H7 (cell line): ENCODE measurements at regions not wholly inside any gene's neighbourhood (a gene's known extent, or its start where the extent isn't known, plus 50 kb on each side); places are given as distances from the start of the nearest gene placed in this dataset.

Experiments
- DNase-seq: peaks from one replicate; pipeline ENCODE4 v3.0.0; 2012
- H3K27me3 ChIP-seq: 2 replicates; pipeline ENCODE4 v1.6.0; 2011; ENCODE audit warnings: mild to moderate bottlenecking, low read length; ENCODE audit not compliant: control insufficient read depth, insufficient read depth
- H3K36me3 ChIP-seq: replicated peaks from 2 replicates; pipeline ENCODE4 v1.5.1; 2011; ENCODE audit warnings: low read length; ENCODE audit not compliant: control insufficient read depth, insufficient read depth
- H3K4me3 ChIP-seq: 2 replicates; pipeline ENCODE4 v1.5.1; 2011; ENCODE audit warnings: low read depth, mild to moderate bottlenecking, control low read depth, low read length, moderate library complexity; ENCODE audit not compliant: insufficient read depth

DNA sequence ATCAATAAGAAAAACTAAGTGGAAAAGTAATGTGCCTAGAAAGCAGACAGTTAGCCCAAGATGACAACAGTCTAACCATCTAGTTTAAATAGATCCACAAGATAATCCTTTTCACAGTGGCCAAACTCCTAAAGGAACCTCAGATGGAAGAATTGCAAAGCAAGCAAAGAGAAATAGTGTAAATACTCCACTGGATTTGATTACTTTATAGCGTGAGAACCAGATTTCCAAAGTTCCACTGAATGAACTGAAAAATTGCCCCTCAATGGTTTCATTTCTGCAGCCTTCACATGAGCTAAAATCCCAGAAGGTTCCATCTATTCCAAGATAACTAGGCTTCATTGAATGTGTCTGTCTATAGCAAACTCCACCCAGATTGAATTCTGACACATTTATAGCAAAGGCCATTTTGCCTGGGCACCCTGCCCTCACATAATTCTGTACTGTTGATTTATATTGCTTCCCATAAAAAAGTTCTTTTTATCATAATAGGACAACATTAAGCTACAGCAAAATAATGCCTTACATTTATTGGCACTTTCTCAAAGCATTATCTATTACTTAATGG lies 129.7 kb upstream of the THBS1 start:
- no peaks in the 10 kb centered on the region for H3K27me3 ChIP-seq
- no peak for DNase-seq
- H3K36me3 ChIP-seq, result no peaks in the 10 kb centered on the region
- H3K4me3 ChIP-seq, result no peak overlapping the region

DNA sequence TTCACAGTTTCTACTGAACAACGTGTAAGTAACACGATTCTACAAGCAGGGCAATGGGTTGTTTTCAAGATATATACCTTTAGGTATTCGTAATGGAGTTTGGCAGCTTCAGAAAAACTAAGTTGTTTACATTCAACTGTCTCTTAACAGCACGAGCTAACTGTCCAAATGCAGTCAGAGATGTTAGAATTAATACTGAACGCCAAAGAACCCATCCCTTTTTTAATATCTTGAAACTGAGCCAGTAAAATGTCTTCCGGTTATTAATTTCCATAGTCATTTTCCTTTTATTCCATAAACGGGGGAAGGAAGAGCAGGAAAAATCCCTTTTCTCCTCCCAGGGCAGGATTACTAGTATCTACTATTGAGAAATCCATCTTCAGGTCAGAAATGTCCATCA lies 129.0 kb upstream of the THBS1 start:
- H3K36me3 ChIP-seq, result no peaks in the 10 kb centered on the region
- no peak overlapping the region for H3K4me3 ChIP-seq
- DNase-seq, result no peak
- no peaks in the 10 kb centered on the region for H3K27me3 ChIP-seq

DNA sequence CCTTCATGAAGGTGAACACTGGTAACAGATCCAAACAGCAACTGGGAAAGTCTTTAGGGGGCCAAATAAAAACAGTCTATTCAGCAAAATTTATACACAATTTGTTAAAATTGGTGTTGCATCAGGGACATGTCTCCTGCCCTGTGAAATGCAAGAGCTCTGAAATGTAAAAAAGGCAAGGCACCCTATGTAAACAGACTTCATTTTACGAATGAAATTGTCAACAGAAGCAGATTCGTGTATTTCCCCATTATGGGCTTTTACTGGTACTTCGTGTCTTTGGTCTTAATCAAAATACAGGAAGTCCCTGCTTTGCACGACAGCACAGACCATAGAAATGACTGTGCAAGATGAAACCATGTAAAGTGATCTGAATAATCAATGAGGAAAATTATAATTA lies 127.3 kb upstream of the THBS1 start:
- Histone ChIP-seq H3K36me3 (no peaks in the 10 kb centered on the region), H3K4me3 (no peak overlapping the region), H3K27me3 (no peaks in the 10 kb centered on the region)
- no peak for DNase-seq

DNA sequence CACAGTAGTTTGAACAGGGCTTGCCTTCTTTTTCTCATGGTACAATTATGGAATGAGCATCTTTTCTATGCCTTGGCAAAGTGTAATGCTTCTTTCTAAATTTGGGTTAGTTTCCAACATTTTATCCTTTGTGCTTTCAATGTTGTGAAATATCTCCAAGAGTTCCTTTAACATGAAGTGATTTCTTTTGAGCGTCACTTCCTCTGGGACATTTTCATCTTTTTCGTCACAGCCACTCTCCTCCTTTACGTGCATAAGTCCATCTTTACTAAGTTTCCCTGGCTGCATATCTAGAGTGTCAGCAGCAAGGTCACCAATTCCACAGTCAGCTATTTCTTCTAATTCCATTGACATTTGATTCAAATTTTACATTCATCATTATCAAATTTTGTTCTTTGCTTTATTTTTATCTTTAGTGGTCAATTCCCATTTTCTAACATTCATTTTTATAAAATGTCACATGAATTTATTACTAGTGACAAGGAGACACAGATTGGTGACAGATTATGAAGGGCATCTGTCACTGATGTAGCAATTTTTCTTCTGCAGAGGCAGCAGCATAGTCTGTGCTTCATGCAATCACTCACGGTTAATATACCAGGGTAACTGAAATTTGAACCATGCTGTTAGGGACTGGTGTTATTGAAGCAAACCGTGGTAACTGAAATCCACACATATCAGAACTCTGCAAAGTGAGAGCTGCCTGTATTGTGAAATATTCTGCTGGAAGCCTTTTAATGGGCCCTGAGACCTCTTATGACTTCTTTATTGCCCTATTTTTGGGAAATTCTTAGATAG lies 126.5 kb upstream of the THBS1 start:
- no peak for DNase-seq
- Histone ChIP-seq H3K36me3 (no peaks in the 10 kb centered on the region), H3K4me3 (no peak overlapping the region), H3K27me3 (no peaks in the 10 kb centered on the region)

DNA sequence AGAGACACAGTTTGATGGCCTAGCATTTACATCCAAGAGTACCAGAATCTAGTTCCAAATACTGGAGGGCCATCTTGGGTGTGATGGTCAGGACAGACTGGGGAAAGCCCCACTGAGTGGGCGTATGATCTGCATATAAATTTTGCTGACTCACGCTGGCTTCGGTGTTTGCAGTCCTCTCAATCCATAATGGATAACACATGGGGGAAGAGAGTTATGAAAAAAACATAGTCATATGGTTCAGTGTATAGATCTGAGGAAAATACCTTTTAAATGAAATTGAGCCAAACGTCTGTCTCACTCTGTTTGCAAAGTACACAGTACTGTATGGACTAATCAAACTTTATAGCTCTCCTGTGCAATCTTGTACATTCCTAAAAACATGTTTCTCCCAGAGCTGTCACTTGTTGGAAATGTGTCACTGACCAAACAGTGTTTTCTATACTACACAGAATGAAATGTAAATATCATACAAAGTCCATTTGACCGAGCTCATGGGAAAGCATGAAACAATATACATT lies 125.3 kb upstream of the THBS1 start:
- Histone ChIP-seq H3K4me3 (no peak overlapping the region), H3K36me3 (no peaks in the 10 kb centered on the region), H3K27me3 (no peaks in the 10 kb centered on the region)
- no peak for DNase-seq

DNA sequence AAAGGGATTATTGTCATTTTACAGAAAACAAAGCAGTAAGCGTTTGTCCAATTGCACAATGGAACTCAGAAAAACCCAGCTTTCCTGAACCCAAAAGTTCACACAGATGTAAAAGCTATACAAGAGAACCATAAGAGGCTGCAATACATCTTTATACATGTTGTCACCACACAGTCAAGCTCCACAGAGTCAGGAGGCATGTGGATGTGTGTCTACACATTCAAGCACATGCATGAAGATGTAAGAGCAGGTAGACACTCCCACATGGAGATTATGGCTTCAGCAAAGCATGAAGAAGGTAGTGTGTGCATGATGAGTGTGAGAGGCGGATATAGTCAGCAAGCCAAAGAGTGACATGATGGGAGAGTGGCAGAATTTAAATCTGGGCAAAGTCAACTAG lies 124.7 kb upstream of the THBS1 start:
- Histone ChIP-seq H3K27me3 (no peaks in the 10 kb centered on the region), H3K4me3 (no peak overlapping the region), H3K36me3 (no peaks in the 10 kb centered on the region)
- no peak for DNase-seq

DNA sequence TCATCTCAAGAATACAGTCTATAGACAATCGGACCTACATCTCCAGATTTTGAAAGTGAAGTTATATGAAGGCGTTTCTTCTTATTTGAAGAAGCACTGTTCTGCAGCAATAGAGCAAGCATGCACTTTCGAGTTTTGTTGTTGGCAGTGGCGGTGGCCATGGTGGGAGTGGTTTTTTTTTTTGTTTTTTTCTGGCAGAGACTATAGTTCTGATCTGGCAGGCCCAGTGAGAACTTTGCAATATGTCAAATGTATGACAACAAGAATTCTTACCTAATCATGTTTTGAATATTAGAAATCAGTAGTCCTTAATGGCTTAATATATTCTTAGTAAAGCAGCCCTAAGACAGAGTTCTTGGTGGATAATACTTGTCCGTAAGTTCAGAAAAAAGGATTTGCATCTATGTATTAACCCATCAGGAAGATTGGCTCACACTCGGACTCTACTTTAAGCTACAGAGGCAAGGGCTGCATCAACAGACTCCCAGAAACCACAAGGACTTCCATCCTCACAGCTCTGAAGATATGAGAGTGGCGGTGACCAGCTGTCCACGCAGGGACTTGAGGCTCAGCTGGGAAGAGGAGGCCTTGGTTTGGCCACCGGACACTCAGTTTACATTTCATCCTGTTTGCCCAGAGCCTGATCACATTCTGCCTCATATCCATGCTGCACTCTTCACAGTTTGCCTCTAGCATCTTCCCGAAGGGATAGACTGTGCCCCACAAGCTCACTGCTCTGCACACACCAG lies 124.1 kb upstream of the THBS1 start:
- DNase-seq, result no peak
- no peaks in the 10 kb centered on the region for H3K27me3 ChIP-seq
- H3K4me3 ChIP-seq, result no peak overlapping the region
- H3K36me3 ChIP-seq, result no peaks in the 10 kb centered on the region

DNA sequence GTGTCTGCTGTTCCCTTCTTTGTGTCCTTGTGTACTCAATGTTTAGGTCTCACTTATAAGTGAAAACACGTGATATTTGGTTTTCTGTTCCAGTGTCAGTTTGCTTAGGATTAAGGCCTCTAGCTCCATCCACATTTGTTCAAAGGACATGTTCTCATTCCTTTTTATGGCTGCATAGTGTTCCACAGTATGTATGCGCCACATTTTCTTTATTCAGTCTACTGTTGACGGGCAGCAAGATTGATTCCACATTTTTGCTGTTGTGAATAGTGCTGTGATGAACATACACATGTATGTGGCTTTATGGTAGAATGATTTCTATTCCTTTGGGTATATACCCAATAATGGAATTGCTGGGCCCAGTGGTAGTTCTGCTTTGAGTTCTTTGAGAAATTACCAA lies 122.7 kb upstream of the THBS1 start:
- DNase-seq, result no peak
- no peaks in the 10 kb centered on the region for H3K27me3 ChIP-seq
- H3K4me3 ChIP-seq, result no peak overlapping the region
- H3K36me3 ChIP-seq, result no peaks in the 10 kb centered on the region

DNA sequence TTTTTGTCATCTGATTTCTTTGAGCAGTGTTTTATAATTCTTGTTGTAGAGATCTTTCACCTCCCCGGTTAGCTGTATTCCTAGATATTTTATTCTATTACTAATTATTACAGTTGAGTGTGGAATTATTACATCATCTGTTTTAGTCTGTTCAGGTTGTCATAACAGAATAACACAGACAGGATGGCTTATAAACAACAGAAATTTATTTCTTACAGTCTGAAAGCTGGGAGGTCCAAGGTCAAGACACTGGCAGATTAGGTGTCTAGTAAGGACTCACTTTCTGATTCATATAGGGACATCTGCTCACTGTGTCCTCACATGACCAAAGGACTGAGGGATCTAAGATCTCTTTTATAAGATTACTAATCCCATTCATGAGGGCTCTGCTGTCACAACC lies 121.3 kb upstream of the THBS1 start:
- no peak for DNase-seq
- H3K27me3 ChIP-seq, result no peaks in the 10 kb centered on the region
- H3K36me3 ChIP-seq, result no peaks in the 10 kb centered on the region
- H3K4me3 ChIP-seq, result no peak overlapping the region

DNA sequence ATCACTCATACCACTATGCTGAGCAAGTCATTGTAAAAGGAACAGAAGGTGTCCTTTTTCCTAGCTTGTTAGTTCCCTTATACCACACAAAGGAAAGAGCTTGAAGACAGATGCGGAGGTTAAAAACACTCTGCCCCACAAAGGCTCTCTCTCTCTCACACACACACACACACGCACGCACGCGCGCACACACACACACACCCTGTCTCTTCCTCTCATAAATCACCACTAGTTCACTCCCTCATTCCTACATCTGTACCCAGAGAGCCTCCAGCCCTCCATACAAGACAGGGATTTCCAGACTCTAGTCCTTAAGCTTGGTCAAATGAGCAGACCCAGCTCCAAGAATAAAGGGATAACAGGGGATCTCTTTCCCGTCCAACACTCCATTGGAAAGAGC lies 120.1 kb upstream of the THBS1 start:
- no peak for DNase-seq
- Histone ChIP-seq H3K36me3 (no peaks in the 10 kb centered on the region), H3K4me3 (no peak overlapping the region), H3K27me3 (no peaks in the 10 kb centered on the region)

DNA sequence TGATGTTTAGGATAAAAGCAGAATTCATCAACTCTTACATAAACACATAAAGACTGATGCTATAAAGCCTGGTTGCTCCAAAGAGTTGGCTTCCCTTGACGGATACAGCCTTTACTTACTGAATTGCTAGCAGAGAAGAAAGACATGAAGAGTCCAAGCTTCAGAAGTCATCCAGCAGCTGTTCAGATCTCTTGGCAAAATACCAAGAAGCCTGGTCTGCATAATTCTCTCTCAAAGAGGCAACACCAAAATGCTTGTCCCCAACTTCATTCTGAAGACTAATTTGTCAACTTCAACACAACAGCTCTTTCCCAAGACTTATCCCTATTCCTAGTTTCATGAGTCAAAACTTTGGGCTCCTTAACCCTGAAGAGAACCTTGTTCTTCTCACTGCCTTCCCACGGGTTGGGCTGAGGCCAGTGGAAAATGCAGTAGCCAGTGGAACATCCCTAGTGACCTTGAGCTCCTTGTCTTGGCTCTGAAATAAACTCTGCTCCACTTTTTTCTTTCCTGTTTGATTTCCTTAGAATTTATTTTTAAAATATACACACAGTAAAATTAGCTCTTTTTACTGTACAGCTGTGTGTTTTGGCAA lies 119.2 kb upstream of the THBS1 start:
- no peak for DNase-seq
- H3K36me3 ChIP-seq, result no peaks in the 10 kb centered on the region
- H3K4me3 ChIP-seq, result no peak overlapping the region
- no peaks in the 10 kb centered on the region for H3K27me3 ChIP-seq

DNA sequence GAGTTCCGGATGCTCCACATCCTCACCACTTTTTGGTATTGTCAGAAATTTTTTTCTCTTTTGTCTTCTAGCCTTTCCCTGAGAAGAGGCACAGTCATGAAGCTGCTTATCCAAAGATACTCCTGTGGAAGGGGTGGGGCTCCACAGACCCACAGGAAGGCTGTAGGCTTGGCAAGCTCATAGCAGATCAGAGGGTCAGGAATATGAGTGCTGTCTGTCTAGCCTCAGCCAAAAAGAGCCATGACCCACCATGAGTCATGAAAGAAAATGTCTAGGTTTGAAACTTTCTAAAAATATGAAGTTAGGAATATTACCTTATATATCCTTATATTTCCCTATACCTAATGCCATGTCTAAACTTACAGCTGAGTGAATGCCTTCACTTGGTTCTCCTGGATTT lies 118.2 kb upstream of the THBS1 start:
- no peaks in the 10 kb centered on the region for H3K27me3 ChIP-seq

DNA sequence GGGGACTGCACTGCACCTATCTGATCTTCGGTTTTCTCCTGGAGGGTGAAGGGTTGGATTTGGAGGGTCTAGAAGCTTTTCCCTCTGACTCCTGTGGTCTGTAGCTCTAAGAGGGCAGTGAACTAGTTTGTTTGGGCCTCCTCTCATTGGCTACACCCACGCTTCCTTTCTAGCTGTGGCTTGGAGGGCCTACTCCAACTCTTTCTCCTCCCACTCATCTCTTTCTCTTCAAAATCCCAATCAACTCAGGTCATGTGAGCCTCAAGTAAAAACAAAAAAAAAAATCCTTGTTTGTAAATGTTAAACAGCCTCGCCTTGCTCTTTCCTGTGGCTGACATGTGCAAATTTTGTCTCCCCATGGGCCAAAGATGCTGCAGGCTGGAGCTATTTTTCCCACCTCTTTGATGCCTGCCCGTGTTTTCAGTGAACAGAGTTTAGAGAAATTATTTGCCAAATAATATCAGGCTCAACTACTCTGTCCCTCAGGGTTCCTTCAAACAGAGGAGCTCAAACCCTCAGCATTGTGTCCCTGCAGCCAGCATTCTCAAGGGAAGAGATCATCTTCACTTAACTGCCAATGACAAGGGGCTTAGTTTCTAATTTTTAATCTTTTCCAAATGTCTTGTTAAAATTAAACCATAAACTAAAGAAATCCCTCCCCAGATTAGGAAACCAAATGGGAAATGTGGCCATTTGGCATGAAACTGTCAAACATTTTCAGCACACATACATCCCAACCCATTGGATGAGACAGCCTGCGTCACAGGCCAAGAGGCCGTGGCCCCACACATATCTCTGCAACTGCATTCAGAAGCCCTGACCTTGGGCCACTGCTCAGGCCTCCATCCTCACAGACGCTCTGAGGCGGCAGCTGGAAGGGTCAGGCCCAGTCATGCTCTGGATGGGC lies 114.8 kb upstream of the THBS1 start:
- Histone ChIP-seq H3K36me3 (no peaks in the 10 kb centered on the region), H3K4me3 (no peak overlapping the region), H3K27me3 (no peaks in the 10 kb centered on the region)
- no peak for DNase-seq

More for the DNA sequence above, 118.2 kb upstream of the THBS1 start:
- no peak for DNase-seq
- no peaks in the 10 kb centered on the region for H3K36me3 ChIP-seq
- H3K4me3 ChIP-seq, result no peak overlapping the region

DNA sequence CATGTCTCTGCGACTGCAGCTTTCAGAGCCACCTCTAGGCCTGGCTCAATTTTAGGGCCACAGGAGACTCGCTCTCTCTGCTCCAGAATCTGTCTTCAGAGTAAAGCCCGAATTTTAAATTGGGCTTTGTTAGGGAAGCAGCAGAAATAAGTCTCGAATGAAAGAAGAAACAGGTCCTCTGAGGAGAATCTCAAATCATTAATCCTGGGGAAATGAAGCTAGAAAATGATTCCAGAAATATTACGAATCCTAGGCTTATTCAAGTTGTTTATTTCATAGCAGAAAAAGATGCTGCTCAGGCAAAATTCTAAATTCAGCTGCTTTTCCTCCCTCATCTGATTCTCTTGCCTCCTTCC lies 114.2 kb upstream of the THBS1 start:
- Histone ChIP-seq H3K36me3 (no peaks in the 10 kb centered on the region), H3K4me3 (no peak overlapping the region)
- DNase-seq, result no peak

More for the DNA sequence above, 114.2 kb upstream of the THBS1 start:
- H3K27me3 ChIP-seq, result no peaks in the 10 kb centered on the region
